B cell (primary cell): ENCODE measurements at regions not wholly inside any gene's neighbourhood (a gene's known extent, or its start where the extent isn't known, plus 50 kb on each side); places are given as distances from the start of the nearest gene placed in this dataset. TPM values are rescaled to one million over a fixed set of nuclear protein-coding genes. Genes with fewer than 3 reads are reported as not detected.

Experiments
- ATAC-seq: fragments of 200-7000 bp; cut with Tn5 transposase; one replicate; pipeline ENCODE4 v1.10.0; 2021; ENCODE audit warnings: low read depth, mild to moderate bottlenecking, moderate number of reproducible peaks, moderate library complexity
- CTCF ChIA-PET: fragments of 350-600 bp; sonication (Branson Sonifier 250); formaldehyde crosslinking; loops from one replicate; lab custom pipeline; 2021; ENCODE audit warnings: antibody characterized with exemption, inconsistent platforms; lab: Charles Lee
- POLR2A ChIA-PET: fragments of 350-600 bp; sonication (Branson Sonifier 250); formaldehyde crosslinking; loops from one replicate; lab custom pipeline; 2021; ENCODE audit warnings: antibody characterized with exemption; lab: Charles Lee
- DNase-seq: peaks from one replicate; pipeline ENCODE4 v3.0.0; 2013
- H2AFZ ChIP-seq: 2 replicates; pipeline ENCODE4 v1.6.1; 2012; ENCODE audit warnings: mild to moderate bottlenecking, low read depth, low read length; ENCODE audit not compliant: insufficient read depth, poor library complexity, severe bottlenecking
- H3K27ac ChIP-seq, 2 donors: 1 replicate in 1 of 2; 2 replicates in 1 of 2; pipeline ENCODE4 v1.5.1; 2012 to 2013; ENCODE audit warnings: low read length in 2 of 2, mild to moderate bottlenecking in 2 of 2, moderate library complexity in 1 of 2
- H3K27me3 ChIP-seq, 4 experiments: fragments of 200-600 bp in 1 of 4; sonication (generic) in 1 of 4; replicated peaks in 1 of 4; 1 replicate in 2 of 4; 2 replicates in 2 of 4; pipeline versions ENCODE4 v1.6.1 to v1.7.0; 2013 to 2016; ENCODE audit warnings: low read length in 3 of 4, mild to moderate bottlenecking in 2 of 4, mixed read lengths in 1 of 4, moderate library complexity in 1 of 4; ENCODE audit not compliant: insufficient read depth in 4 of 4, control insufficient read depth in 3 of 4; ENCODE audit errors: control extremely low read depth in 1 of 4
- H3K36me3 ChIP-seq, 2 experiments: replicated peaks in 1 of 2; 1 replicate in 1 of 2; 2 replicates in 1 of 2; pipeline versions ENCODE4 v1.6.1 to v1.7.1; 2013; ENCODE audit warnings: low read length in 1 of 2; ENCODE audit not compliant: insufficient read depth in 2 of 2, control insufficient read depth in 1 of 2; ENCODE audit errors: control extremely low read depth in 1 of 2, extremely low read depth in 1 of 2
- H3K4me1 ChIP-seq, 2 donors: fragments of 200-600 bp in 1 of 2; sonication (generic) in 1 of 2; 1 replicate in 1 of 2; 2 replicates in 1 of 2; pipeline versions ENCODE4 v1.5.1 to v1.6.1; 2013 to 2017; ENCODE audit warnings: low read length in 2 of 2; ENCODE audit not compliant: control insufficient read depth in 2 of 2, insufficient read depth in 2 of 2
- H3K4me2 ChIP-seq: replicated peaks from 2 replicates; pipeline ENCODE3; 2012; ENCODE audit warnings: mild to moderate bottlenecking, low read depth, low read length; ENCODE audit not compliant: poor library complexity, severe bottlenecking
- H3K4me3 ChIP-seq, 5 experiments: fragments of 200-600 bp in 1 of 5; sonication (generic) in 1 of 5; 1 replicate in 3 of 5; 2 replicates in 2 of 5; pipeline versions ENCODE4 v1.5.1 to v1.7.0; 2011 to 2016; ENCODE audit warnings: low read length in 4 of 5, mild to moderate bottlenecking in 4 of 5, low read depth in 2 of 5, control low read depth in 1 of 5, moderate library complexity in 1 of 5; ENCODE audit not compliant: insufficient read depth in 1 of 5; ENCODE audit errors: control extremely low read depth in 1 of 5, extremely low read depth in 1 of 5
- H3K79me2 ChIP-seq: fragments of 200-600 bp; sonication (generic); one replicate; pipeline ENCODE4 v1.6.0; 2016; ENCODE audit warnings: low read length; ENCODE audit not compliant: control insufficient read depth, insufficient read depth
- H3K9ac ChIP-seq: fragments of 200-600 bp; sonication (generic); 2 replicates; pipeline ENCODE4 v1.6.1; 2017; ENCODE audit warnings: mild to moderate bottlenecking, low read length, moderate library complexity
- H3K9me3 ChIP-seq, 3 donors: one replicate each; pipeline versions ENCODE4 v1.6.1 to v1.7.1; 2013; ENCODE audit warnings: low read length in 2 of 3; ENCODE audit not compliant: control insufficient read depth in 2 of 3, insufficient read depth in 1 of 3; ENCODE audit errors: control extremely low read depth in 1 of 3
- H4K20me1 ChIP-seq: 2 replicates; pipeline ENCODE4 v1.6.0; 2012; ENCODE audit warnings: mild to moderate bottlenecking, low read length; ENCODE audit not compliant: insufficient read depth, control insufficient read depth, poor library complexity, severe bottlenecking
- H3K27ac Mint-ChIP-seq: one replicate; pipeline ENCODE4 v1.8.0; 2021; ENCODE audit warnings: mixed read lengths
- H3K27me3 Mint-ChIP-seq: one replicate; pipeline ENCODE4 v1.8.0; 2021; ENCODE audit warnings: mixed read lengths
- H3K4me1 Mint-ChIP-seq: one replicate; pipeline ENCODE4 v1.8.0; 2021; ENCODE audit warnings: mixed read lengths
- H3K4me3 Mint-ChIP-seq: one replicate; pipeline ENCODE4 v1.8.0; 2021; ENCODE audit warnings: mixed read lengths
- H3K9me3 Mint-ChIP-seq: one replicate; pipeline ENCODE4 v1.8.0; 2022; ENCODE audit warnings: mixed read lengths; ENCODE audit not compliant: insufficient read depth
- CTCF ChIP-seq: fragments of 200-600 bp; IDR thresholded peaks from one replicate; pipeline ENCODE4 v1.8.0; 2022; ENCODE audit warnings: antibody characterized with exemption, mild to moderate bottlenecking
- EZH2 ChIP-seq: IDR thresholded peaks from 2 replicates; pipeline ENCODE4 v1.6.1; 2012; ENCODE audit warnings: borderline replicate concordance, low read depth, mild to moderate bottlenecking, moderate library complexity, low read length; ENCODE audit not compliant: insufficient read depth, poor library complexity, severe bottlenecking
- WGBS: methylation state at CpG from one replicate; pipeline ENCODE4 v1.1.5; 2013; ENCODE audit warnings: missing lambda C conversion rate; ENCODE audit not compliant: insufficient coverage; 5-methylcytosine and 5-hydroxymethylcytosine counted together
- intact Hi-C: fragments of 100-400 bp; cut with micrococcal nuclease; formaldehyde crosslinking; loops from one replicate; pipeline ENCODE4 v1.10.0; 2022
- small RNA-seq: library from RNA; depleted of rRNA; stranded (forward); fragments of <200 nt; gene quantifications from one replicate; pipeline ENCODE3, GENCODE V24; 2012; ENCODE audit warnings: low replicate concordance, low read depth; ENCODE audit not compliant: insufficient read length

DNA sequence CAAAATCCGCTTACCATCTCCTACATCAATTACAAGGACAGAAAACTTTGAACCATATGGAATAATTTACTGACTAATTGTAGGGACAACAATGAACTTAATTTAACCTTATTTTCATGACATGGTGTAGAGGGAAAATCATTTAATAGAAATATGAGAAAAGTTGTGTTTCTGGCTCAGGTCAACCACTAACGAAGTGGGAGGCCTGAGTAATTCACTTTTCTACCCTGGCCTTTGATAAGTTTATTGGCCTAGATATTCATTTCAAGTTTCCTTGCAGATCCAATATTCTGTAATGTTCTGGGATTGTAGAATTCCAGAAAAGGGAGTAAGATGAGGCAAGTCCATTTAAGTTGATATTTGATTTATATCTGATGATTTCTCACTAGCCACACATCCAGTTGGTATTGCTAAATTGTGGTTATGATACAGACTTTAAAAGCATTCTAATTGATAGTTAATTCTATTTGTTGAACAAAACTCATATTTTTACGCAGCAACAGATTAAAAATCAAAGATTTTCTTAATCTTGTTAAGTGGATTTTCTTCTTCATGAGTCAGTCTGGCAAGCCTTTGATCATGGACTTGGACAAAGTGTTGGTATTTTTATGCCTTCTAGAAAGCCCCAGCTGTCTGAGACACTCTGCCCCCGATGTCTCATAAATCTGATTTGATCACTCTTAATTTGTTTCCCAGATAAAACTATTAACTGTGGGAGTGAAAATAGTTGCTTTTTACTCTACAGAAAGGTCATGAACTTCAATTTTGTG is 336.5 kb downstream of the TMEM135 start:
- TF ChIP-seq EZH2 (no peak), CTCF (no peak)
- Histone ChIP-seq H4K20me1 (no peaks in the 10 kb centered on the region), H3K4me3 (no peak overlapping the region), H3K27ac (no peak overlapping the region), H3K36me3 (no peaks in the 10 kb centered on the region), H3K9me3 (peaks cover 0 to 5% (median 0%) of the 10 kb centered on the region in 3 donors), H3K9ac (no peak overlapping the region), H3K4me1 (no peaks in the 10 kb centered on the region), H3K27me3 (peaks cover 0 to 4% (median 0%) of the 10 kb centered on the region in 4 experiments), H3K79me2 (no peaks in the 10 kb centered on the region), H3K4me2 (no peak overlapping the region), H2AFZ (no peak overlapping the region)
- H3K4me1 Mint-ChIP-seq, result no peaks in the 10 kb centered on the region
- ChIA-PET POLR2A (no interaction called here), CTCF (no interaction called here)
- intact Hi-C loops, result no loop called here
- no peak overlapping the region for H3K4me3 Mint-ChIP-seq
- no CpG with 5 or more reads among the region's 4 CpGs for WGBS
- ATAC-seq (no peak), DNase-seq (no peak)
- H3K27ac Mint-ChIP-seq, result no peak overlapping the region
- H3K9me3 Mint-ChIP-seq, result no peaks in the 10 kb centered on the region
- peaks cover 10% of the 10 kb centered on the region for H3K27me3 Mint-ChIP-seq

Small RNAs in the stretch of these regions (small RNA-seq; reads per million reads assigned to genes)
- gene AP000676.1 (not detected), gene RF00026 (not detected), gene RNU6-1135P (not detected)
